Kidney (tissue), 13 donors: ENCODE measurements at regions not wholly inside any gene's neighbourhood (a gene's known extent, or its start where the extent isn't known, plus 50 kb on each side); places are given as distances from the start of the nearest gene placed in this dataset.

ENCODE experiments used
- DNase-seq, 5 donors: peaks; one replicate each; pipeline ENCODE4 v3.0.0-alpha.2; 2013 to 2020
- FAIRE-seq: peaks from 2 replicates; lab custom pipeline; 2012; peaks lifted over from hg19 to GRCh38; lab: Jason Lieb, UNC
- H3K27ac ChIP-seq, 2 donors: one replicate each; pipeline ENCODE4 v1.7.0; 2013; ENCODE audit warnings: low read depth in 2 of 2, low read length in 2 of 2, inconsistent platforms in 1 of 2
- H3K27me3 ChIP-seq: one replicate; pipeline ENCODE4 v1.7.1; 2013; ENCODE audit warnings: low read length, inconsistent platforms; ENCODE audit not compliant: control insufficient read depth, insufficient read depth
- H3K36me3 ChIP-seq, 3 donors: one replicate each; pipeline versions ENCODE4 v1.7.0 to v1.7.1; 2013; ENCODE audit warnings: low read length in 3 of 3, control low read depth in 1 of 3, inconsistent platforms in 1 of 3; ENCODE audit not compliant: insufficient read depth in 3 of 3, control insufficient read depth in 2 of 3
- H3K4me1 ChIP-seq, 3 donors: one replicate each; pipeline versions ENCODE4 v1.7.0 to v1.7.1; 2013; ENCODE audit warnings: low read length in 3 of 3, inconsistent platforms in 1 of 3, low read depth in 1 of 3; ENCODE audit not compliant: control insufficient read depth in 2 of 3, insufficient read depth in 2 of 3
- H3K4me3 ChIP-seq, 3 donors: one replicate each; pipeline versions ENCODE4 v1.7.0 to v1.8.1; 2013; ENCODE audit warnings: low read length in 3 of 3, control low read depth in 1 of 3, inconsistent platforms in 1 of 3
- H3K9ac ChIP-seq, 3 donors: one replicate each; pipeline versions ENCODE4 v1.7.0 to v1.7.1; 2013; ENCODE audit warnings: low read length in 3 of 3, control low read depth in 1 of 3, inconsistent platforms in 1 of 3
- H3K9me3 ChIP-seq, 3 donors: one replicate each; pipeline versions ENCODE4 v1.7.0 to v1.7.1; 2013; ENCODE audit warnings: low read length in 3 of 3, control low read depth in 1 of 3, inconsistent platforms in 1 of 3; ENCODE audit not compliant: control insufficient read depth in 2 of 3, insufficient read depth in 1 of 3
- CTCF ChIP-seq: IDR thresholded peaks from 3 replicates; pipeline ENCODE4 v1.5.1; 2012; ENCODE audit warnings: mild to moderate bottlenecking, moderate library complexity, borderline replicate concordance; ENCODE audit not compliant: insufficient read depth; ENCODE audit errors: extremely low read depth
- intact Hi-C: fragments of 100-400 bp; cut with DNase I; formaldehyde crosslinking; loops from one replicate; pipeline ENCODE4 v1.11.1; 2022
- donor health status: control.
- donor health status: control.
- donor health status: control.
- donor health status: control.
- donor health status: control.
- donor health status: DM: yes; HTN: yes; CAD: no.
- donor health status: Normal renal cell carcinoma (clear cell type).

- no peaks in the 10 kb centered on the region for H3K36me3 ChIP-seq
- intact Hi-C loops, result no loop called here
- no peaks in the 10 kb centered on the region for H3K9me3 ChIP-seq
- peak; percentile 55 for TF ChIP-seq CTCF
- no peak overlapping the region for H3K4me3 ChIP-seq
- H3K27ac ChIP-seq, result no peak overlapping the region
- FAIRE-seq (no peak), DNase-seq (peak in 4 of 5 donors; percentile 50 to 91 (median 75))
- no peaks in the 10 kb centered on the region for H3K27me3 ChIP-seq
- H3K4me1 ChIP-seq, result no peaks in the 10 kb centered on the region
- H3K9ac ChIP-seq, result no peak overlapping the region
Measured at GRCh38 chr7:119175911-119176627, 951.6 kb downstream of the ANKRD7 start.

DNA sequence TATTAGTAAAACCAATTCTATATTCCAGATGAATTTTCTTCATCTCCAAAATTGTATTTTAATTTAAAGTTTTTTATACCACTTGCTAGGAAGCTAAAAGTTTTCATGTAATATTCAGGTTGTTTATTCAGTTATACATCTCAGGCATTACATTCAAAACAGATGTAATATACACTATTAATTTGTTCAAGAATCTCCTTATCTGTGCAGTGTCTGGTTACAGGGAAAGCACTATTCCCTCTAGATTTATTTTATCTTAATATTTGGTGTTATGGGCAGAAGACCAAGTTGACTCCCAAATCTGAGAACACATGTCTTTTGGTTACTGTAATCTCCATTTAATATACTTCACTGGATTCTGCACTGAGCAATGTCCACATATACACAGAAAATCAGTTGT is 953.4 kb downstream of the ANKRD7 start:
- TF ChIP-seq CTCF, result no peak
- intact Hi-C loops, result no loop called here
- Histone ChIP-seq H3K4me3 (no peak overlapping the region), H3K4me1 (no peaks in the 10 kb centered on the region), H3K36me3 (no peaks in the 10 kb centered on the region), H3K27me3 (no peaks in the 10 kb centered on the region), H3K9ac (no peak overlapping the region), H3K9me3 (no peaks in the 10 kb centered on the region), H3K27ac (no peak overlapping the region)
- FAIRE-seq (no peak), DNase-seq (no peak)

GRCh38 chr7:119184124-119184788 is 959.8 kb downstream of the ANKRD7 start:
- FAIRE-seq, result no peak
- TF ChIP-seq CTCF, result no peak
- no peak overlapping the region for H3K9ac ChIP-seq

More at GRCh38 chr7:119184124-119184788, 959.8 kb downstream of the ANKRD7 start:
- H3K27me3 ChIP-seq, result no peaks in the 10 kb centered on the region
- H3K4me3 ChIP-seq, result no peak overlapping the region
- no peaks in the 10 kb centered on the region for H3K4me1 ChIP-seq
- no peak for DNase-seq
- H3K27ac ChIP-seq, result no peak overlapping the region
- intact Hi-C loops, result no loop called here
- H3K36me3 ChIP-seq, result no peaks in the 10 kb centered on the region
- no peaks in the 10 kb centered on the region for H3K9me3 ChIP-seq
